Right ventricle myocardium superior (tissue), 1 donor: ENCODE measurements at regions not wholly inside any gene's neighbourhood (a gene's known extent, or its start where the extent isn't known, plus 50 kb on each side); places are given as distances from the start of the nearest gene placed in this dataset.
"Not testable (repeated sequence)": the region's sequence is repeated elsewhere in the genome, so short reads cannot be mapped to it uniquely, and the experiment has no call there.

Source experiments
- ATAC-seq: fragments of 200-7000 bp; cut with Tn5 transposase; one replicate; pipeline ENCODE4 v1.9.1; 2020; ENCODE audit warnings: mild to moderate bottlenecking; ENCODE audit not compliant: poor library complexity
- DNase-seq: peaks from one replicate; pipeline ENCODE4 v3.0.0-alpha.2; 2020
- intact Hi-C: fragments of 100-400 bp; cut with DNase I; formaldehyde crosslinking; loops from one replicate; pipeline ENCODE4 v1.11.2; 2022
- donor health status: DM: no; HTN: yes; CAD: no; lungs with severe emphysema.

DNA sequence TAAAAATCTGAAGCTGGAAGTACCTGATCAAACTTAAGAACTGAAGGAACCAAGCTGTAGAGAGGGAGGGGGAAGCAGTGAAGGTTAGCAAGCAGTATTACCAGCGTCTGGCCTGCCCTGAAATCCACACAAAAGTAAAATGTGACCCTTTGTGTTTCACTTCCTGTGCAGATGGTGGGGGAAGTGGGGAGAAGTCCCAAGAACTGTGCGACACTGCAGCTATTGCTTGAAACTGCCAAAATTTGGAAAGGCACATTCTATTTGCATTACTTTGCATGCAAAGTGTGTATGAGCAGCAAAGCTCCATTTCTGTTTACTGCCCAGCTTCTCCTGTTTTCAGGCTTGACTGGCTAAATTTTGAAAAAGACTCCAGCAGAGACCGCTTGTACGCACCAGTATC lies 72.1 kb upstream of the BMAL1 start:
- DNase-seq (no peak), ATAC-seq (no peak)
- intact Hi-C loops, result no loop called here

GRCh38 chr11:13206086-13206640 lies 71.4 kb upstream of the BMAL1 start:
- intact Hi-C loops, result no loop called here

DNA sequence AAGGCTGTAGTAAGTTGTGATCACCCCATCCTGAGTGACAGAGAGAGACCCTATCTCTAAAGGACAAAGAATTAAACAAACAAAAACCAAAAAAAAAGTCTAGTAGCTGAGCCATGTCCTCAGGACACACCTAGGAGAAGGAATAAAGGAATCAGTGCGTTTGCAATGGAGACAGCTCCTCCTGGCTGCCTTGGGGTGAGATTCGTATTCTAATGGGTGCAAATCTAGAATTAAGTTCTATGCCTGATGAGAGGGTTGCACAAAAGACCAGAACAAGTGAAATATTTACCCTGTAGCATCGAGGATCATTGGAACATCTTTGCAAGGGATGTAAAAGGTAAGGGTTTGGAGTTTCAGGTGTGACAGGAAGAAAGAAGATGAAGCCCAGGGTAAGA lies 70.3 kb upstream of the BMAL1 start:
- ATAC-seq, result no peak
- no peak for DNase-seq
- intact Hi-C loops, result no loop called here

More at GRCh38 chr11:13206086-13206640, 71.4 kb upstream of the BMAL1 start:
- DNase-seq (no peak), ATAC-seq (no peak)

DNA sequence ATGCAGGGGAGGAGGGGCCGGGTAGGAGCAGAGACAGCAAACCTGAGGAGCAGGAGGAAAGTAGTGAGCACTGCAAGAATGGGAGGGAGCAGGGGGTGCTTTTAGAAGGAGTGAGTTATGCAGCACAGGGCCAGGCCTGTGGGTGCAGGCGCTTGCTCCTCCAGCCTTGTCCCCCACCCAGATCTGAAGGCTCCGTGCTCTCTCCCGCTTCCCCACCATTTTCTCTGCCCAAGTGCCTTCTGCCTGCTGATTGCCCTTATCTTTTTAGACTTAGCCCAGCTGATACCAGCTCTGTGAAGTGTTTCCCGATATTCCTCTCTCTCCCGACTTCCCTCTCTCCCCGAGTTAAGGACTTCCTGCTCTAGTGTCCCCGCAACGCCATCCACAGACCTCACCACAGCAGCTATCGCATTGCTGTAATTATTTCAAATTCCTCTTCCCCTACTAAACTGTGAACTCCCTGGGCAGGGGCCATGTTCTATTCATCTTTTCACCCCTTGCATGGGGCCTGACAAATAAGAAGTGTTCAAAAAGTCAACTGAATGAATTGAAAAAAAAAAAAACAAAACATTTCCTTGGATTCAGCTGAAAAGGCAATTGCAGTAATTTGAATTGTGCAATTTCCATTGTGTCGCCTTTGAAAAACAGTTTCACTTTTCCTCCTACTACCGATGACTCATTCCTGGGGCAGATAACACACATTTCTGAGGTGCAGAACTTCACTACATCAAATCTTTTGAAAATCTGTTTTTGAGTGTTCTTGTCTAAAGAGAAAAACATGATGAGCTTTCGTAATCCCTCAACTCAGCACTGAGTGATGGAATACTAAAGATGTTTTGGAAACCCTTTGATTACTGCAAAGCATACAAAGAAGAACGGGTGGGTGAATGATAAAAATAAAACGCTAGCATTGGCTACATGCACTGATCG lies 69.7 kb upstream of the BMAL1 start:
- ATAC-seq (peak; percentile 77), DNase-seq (peak; percentile 54)
- intact Hi-C loops, result loop anchor here (2.0 kb wide), 1 partner anchor 137 kb away; no protein-coding TSS in a partner anchor

DNA sequence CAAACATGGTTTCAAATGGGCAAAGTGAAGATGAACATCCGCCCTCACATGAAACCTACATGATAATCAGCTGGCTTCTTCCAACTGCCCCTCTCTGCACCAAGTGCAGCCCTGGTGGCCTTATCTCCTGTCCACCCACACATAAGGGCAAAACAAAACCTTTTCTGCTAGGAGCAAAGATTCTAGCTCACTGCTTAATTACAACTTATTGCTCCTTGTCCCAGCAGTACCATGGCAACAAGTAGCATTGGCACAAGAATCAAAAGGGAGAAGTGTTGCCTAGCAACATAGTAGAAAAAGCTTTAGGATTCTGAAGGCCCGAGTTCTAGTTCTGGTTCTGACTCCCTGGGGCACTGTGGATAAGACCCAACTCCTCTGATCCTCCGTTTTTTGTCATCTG lies 68.7 kb upstream of the BMAL1 start:
- DNase-seq (no peak), ATAC-seq (no peak)
- intact Hi-C loops, result loop anchor here (2.0 kb wide), 1 partner anchor 136 kb away; no protein-coding TSS in a partner anchor

GRCh38 chr11:13209379-13209778 lies 68.2 kb upstream of the BMAL1 start:
- intact Hi-C loops, result loop anchor here (2.0 kb wide), 1 partner anchor 135 kb away; no protein-coding TSS in a partner anchor
- DNase-seq (no peak), ATAC-seq (no peak)

DNA sequence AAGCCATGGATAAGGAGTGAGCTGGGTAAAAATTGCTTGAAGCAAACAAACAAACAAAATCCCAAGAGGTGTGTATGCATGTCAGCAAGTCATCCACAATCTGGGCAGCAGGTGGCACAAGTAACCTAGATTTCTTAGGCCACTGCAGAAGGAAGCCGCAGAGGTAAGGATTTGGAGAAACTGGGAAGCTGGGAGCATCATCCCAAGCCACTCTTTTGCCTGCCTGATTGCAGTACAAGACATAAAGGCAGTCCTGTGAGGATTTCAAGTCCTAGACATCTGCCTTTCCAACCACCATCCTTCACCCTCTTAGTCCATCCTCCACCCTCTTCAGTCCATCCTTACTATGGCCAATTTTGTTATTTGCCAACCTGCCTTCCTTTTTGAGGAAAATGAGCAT lies 67.2 kb upstream of the BMAL1 start:
- ATAC-seq (peak; percentile 81), DNase-seq (peak; percentile 57)
- intact Hi-C loops, result no loop called here

GRCh38 chr11:13214276-13214675 lies 63.3 kb upstream of the BMAL1 start:
- ATAC-seq (no peak), DNase-seq (no peak)
- intact Hi-C loops, result no loop called here

DNA sequence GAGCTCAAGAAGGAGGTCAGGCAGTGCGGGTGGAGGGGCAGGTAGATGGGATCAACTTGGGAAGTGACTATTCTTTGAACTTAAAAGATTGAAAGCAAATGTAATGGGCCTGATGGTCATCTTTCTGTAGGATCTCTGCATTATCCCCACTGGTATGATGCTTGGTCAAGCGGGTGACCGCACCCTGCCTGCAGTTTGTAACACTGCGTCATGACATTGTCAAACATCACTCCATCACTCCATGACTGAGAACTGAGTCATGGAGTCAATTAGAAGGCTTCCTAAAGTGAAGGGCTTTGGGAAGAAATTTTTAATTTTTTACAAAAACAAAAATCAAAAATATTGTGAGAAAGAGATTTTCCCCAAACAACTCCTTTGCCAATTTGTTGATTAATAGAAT lies 62.4 kb upstream of the BMAL1 start:
- ATAC-seq (no peak), DNase-seq (no peak)
- intact Hi-C loops, result no loop called here

GRCh38 chr11:13216019-13216710 lies 61.4 kb upstream of the BMAL1 start:
- intact Hi-C loops, result no loop called here
- no peak for DNase-seq
- ATAC-seq, result no peak

- DNase-seq (no peak), ATAC-seq (no peak)
- intact Hi-C loops, result no loop called here
Measured at GRCh38 chr11:13216711-13217075, 60.9 kb upstream of the BMAL1 start.

DNA sequence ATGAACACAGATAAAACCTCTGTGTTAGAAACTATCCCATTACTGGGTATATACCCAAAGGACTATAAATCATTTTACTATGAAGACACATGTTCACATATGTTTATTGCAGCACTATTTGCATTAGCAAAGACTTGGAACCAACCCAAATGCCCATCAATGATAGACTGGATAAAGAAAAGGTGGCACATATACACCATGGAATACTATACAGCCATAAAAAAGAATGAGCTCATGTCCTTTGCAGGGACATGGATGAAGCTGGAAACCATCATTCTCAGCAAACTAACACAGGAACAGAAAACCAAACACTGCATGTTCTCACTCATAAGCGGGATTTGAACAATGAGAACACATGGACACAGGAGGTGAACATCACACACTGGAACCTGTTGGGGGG lies 58.9 kb upstream of the BMAL1 start:
- ATAC-seq, DNase-seq, intact Hi-C loops: not testable (repeated sequence)

DNA sequence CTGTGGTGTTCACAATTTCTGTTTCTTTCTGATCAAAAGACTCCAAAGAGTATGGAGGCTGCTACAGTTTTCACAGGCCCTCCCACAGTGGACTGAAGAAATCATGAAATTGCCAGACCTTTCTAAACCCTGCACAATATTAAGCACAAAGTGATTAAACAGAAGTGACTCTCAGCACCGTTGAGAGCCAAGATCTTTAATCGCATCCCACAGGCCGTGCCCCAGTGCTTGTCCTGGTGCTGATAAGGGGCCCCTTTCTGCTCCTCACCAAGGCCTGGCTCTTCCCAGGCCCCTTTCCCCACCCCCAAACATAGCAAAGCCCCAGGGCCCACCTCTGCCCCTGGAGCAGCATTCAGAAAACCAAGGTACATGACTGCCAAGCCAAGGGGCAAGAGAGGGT lies 57.4 kb upstream of the BMAL1 start:
- DNase-seq (no peak), ATAC-seq (no peak)
- intact Hi-C loops, result no loop called here

GRCh38 chr11:13221722-13222121 lies 55.9 kb upstream of the BMAL1 start:
- DNase-seq (no peak), ATAC-seq (no peak)
- intact Hi-C loops, result no loop called here

GRCh38 chr11:13222285-13222684 lies 55.3 kb upstream of the BMAL1 start:
- intact Hi-C loops, result no loop called here
- ATAC-seq (no peak), DNase-seq (no peak)

GRCh38 chr11:13223112-13223511 lies 54.5 kb upstream of the BMAL1 start:
- ATAC-seq, result no peak
- no peak for DNase-seq
- intact Hi-C loops, result no loop called here

- intact Hi-C loops, result no loop called here
- no peak for DNase-seq
- no peak for ATAC-seq
Measured at GRCh38 chr11:13224324-13224723, 53.3 kb upstream of the BMAL1 start.

DNA sequence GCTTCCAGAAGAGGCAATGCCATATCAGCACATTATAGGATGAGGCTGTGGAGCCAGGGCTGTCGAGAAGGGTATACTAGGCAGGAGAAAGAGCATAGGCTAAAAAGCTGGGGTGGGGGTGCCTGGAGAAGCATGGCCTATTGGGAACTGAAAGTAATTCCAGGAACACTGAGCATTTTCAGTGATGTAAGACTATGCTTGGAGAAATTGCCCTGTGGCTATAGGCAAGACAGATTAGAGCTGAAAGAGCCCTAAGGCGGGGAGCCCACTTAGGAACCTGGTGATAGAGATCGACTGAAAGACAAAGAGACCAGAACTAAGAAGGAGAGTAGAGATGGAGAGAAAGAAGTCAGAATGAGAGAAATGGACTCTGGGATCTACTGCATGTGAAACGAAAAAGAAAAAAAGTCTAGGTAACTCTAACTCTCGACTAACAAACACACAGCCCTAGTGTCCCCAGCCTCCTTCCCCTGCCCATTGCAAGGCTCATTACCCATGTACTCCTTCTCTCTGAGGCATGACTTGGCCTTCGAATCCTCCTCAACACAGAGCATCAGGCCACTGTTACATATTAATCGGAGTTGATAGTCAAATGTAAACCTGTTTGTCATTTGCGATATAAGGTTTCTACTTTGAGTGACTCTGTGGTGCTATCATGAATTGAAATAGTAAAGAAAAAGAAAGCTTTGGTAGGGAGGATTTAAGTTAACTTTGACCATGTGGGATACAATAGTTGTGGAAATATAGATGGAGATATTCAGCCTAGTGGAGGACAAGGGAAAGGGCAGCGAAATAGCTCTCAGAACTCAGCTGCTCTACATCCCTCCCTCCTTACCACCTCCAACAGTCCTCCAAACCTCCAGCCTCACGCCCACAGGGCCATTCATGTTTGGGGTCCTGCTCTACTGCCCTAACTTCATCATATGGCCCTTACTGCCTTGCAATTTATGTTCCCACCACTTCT lies 52.3 kb upstream of the BMAL1 start:
- ATAC-seq, result no peak
- intact Hi-C loops, result no loop called here
- DNase-seq, result no peak
